ENCODE measurements at regions not wholly inside any gene's neighbourhood (a gene's known extent, or its start where the extent isn't known, plus 50 kb on each side); places are given as distances from the start of the nearest gene placed in this dataset.

- Histone ChIP-seq H3K27me3 (ENCODE audit: insufficient read depth, low read depth, low read length) (no peaks in the 10 kb centered on the region), H3K27ac (ENCODE audit: low read length) (no peak overlapping the region), H3F3A (ENCODE audit: insufficient read depth, low read length, poor library complexity, severe bottlenecking) (no peaks in the 10 kb centered on the region), H3K79me2 (replicated peaks; ENCODE audit: insufficient read depth, low read length) (no peaks in the 10 kb centered on the region), H2AFZ (ENCODE audit: low read depth, low read length) (no peak overlapping the region), H3K9me2 (ENCODE audit: insufficient read depth, low read length) (no peaks in the 10 kb centered on the region), H4K20me1 (ENCODE audit: insufficient read depth) (no peaks in the 10 kb centered on the region), H3K9ac (ENCODE audit: low read length) (no peak overlapping the region), H3K4me2 (ENCODE audit: low read length) (no peak overlapping the region), H3K9me3 (ENCODE audit: low read length) (no peaks in the 10 kb centered on the region), H3K4me3 (ENCODE audit: low read length) (no peak overlapping the region), H3K36me3 (ENCODE audit: insufficient read depth, low read length) (no peaks in the 10 kb centered on the region)
- no peak for TF ChIP-seq MXI1 (conservative IDR thresholded peaks at IDR 0.05; ENCODE audit: poor library complexity, severe bottlenecking)
- no peak for TF ChIP-seq TAF1 (IDR thresholded peaks at IDR 0.05; ENCODE audit: low read depth)
- no peak for TF ChIP-seq EZH2 (IDR thresholded peaks at IDR 0.05; ENCODE audit: borderline replicate concordance, insufficient read depth, low read length, poor library complexity, severe bottlenecking)
- no peak for TF ChIP-seq EP300 (conservative IDR thresholded peaks at IDR 0.05; ENCODE audit: poor library complexity, severe bottlenecking)
- TF ChIP-seq SMC3 (conservative IDR thresholded peaks at IDR 0.05; ENCODE audit: poor library complexity), result no peak
- TF ChIP-seq POLR2AphosphoS5 (IDR thresholded peaks at IDR 0.05), result no peak
- no peak for TF ChIP-seq RAD21 (conservative IDR thresholded peaks at IDR 0.05)
- no peak for TF ChIP-seq REST (IDR thresholded peaks at IDR 0.05; ENCODE audit: borderline replicate concordance)
- TF ChIP-seq CTCF (IDR thresholded peaks at IDR 0.05; ENCODE audit: poor library complexity, severe bottlenecking), result no peak
Observed at GRCh38 chr5:72694856-72695255, 121.6 kb upstream of the TNPO1 start.

- Histone ChIP-seq H3K4me2 (ENCODE audit: low read length) (no peak overlapping the region), H2AFZ (ENCODE audit: low read depth, low read length) (no peak overlapping the region), H3K9me2 (ENCODE audit: insufficient read depth, low read length) (no peaks in the 10 kb centered on the region), H3K79me2 (replicated peaks; ENCODE audit: insufficient read depth, low read length) (no peaks in the 10 kb centered on the region), H3K27ac (ENCODE audit: low read length) (no peak overlapping the region), H3F3A (ENCODE audit: insufficient read depth, low read length, poor library complexity, severe bottlenecking) (no peaks in the 10 kb centered on the region), H4K20me1 (ENCODE audit: insufficient read depth) (no peaks in the 10 kb centered on the region), H3K36me3 (ENCODE audit: insufficient read depth, low read length) (no peaks in the 10 kb centered on the region), H3K9ac (ENCODE audit: low read length) (no peak overlapping the region), H3K27me3 (ENCODE audit: insufficient read depth, low read depth, low read length) (no peaks in the 10 kb centered on the region), H3K4me3 (ENCODE audit: low read length) (no peak overlapping the region), H3K9me3 (ENCODE audit: low read length) (no peaks in the 10 kb centered on the region)
- TF ChIP-seq MXI1 (conservative IDR thresholded peaks at IDR 0.05; ENCODE audit: poor library complexity, severe bottlenecking) (no peak), CTCF (IDR thresholded peaks at IDR 0.05; ENCODE audit: poor library complexity, severe bottlenecking) (no peak), EZH2 (IDR thresholded peaks at IDR 0.05; ENCODE audit: borderline replicate concordance, insufficient read depth, low read length, poor library complexity, severe bottlenecking) (no peak), EP300 (conservative IDR thresholded peaks at IDR 0.05; ENCODE audit: poor library complexity, severe bottlenecking) (no peak), REST (IDR thresholded peaks at IDR 0.05; ENCODE audit: borderline replicate concordance) (no peak), SMC3 (conservative IDR thresholded peaks at IDR 0.05; ENCODE audit: poor library complexity) (no peak), POLR2AphosphoS5 (IDR thresholded peaks at IDR 0.05) (no peak), TAF1 (IDR thresholded peaks at IDR 0.05; ENCODE audit: low read depth) (no peak), RAD21 (conservative IDR thresholded peaks at IDR 0.05) (no peak)
Observed at GRCh38 chr5:72693546-72694205, 122.8 kb upstream of the TNPO1 start.

Measured in neural cell (in vitro differentiated cells).